GM12874 (cell line): ENCODE measurements at regions not wholly inside any gene's neighbourhood (a gene's known extent, or its start where the extent isn't known, plus 50 kb on each side); places are given as distances from the start of the nearest gene placed in this dataset.

Source experiments
- CTCF ChIP-seq: IDR thresholded peaks from 2 replicates; pipeline ENCODE4 v1.5.1; 2011; ENCODE audit warnings: low read depth, mild to moderate bottlenecking, control low read depth, low read length, moderate library complexity; ENCODE audit not compliant: insufficient read depth

DNA sequence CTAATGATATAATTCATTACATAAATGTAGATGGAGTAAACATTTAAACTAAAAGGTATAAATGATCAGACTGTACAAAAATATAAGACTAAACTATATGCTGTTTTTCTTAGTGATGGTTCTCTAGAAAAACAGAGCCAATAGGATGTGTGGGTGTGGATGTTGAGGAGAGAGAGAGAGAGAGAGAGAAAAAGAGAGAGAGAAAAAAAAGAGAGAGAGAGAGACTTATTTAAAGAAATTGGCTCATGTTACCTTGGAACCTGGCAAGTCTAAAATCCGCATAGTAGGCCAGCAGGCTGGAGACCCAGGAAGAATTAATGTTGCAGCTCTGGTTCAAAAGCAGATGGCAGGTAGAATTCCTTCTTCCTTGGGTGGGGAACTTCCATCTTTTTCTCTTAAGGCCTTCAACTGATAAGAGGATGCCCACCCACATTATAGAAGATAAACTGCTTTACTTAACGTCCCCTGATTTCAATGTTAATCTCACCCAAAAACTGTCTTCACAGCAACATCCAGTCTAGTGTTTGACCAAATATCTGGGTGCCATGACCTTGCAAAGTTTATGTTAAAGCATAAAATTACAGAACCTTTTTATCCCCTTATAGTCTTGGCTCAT lies 74.3 kb upstream of the KCNJ15 start:
- no peak for TF ChIP-seq CTCF

GRCh38 chr21:38183961-38184360 lies 72.8 kb upstream of the KCNJ15 start:
- no peak for TF ChIP-seq CTCF

DNA sequence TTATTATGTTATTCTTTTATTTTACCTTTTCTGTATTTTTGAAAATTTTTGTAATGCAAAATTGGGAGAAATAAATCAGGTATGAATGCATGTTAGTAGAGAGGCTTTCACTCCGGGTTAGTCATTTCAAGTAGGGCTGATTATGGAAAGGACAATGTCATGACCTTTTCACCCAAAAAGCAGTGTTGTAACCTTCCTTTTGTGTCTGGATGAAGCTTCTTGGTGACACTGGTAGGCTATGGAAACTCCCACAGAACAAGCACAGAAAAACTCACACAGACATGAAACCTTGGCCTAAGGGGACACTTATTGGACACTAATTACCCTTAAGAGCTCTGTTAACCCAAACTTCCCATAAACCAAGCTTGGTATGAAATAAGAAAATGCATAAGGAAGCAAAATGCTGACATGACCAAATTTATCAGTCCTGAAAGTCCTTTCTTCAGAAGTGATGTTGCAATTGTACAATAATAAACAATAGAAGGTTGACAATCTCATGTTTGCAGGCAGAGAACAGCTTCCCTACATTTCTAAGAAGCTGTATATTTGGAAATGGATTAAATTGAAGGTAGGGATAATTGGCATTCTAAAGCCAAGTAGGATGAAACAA lies 70.0 kb upstream of the KCNJ15 start:
- TF ChIP-seq CTCF, result no peak

DNA sequence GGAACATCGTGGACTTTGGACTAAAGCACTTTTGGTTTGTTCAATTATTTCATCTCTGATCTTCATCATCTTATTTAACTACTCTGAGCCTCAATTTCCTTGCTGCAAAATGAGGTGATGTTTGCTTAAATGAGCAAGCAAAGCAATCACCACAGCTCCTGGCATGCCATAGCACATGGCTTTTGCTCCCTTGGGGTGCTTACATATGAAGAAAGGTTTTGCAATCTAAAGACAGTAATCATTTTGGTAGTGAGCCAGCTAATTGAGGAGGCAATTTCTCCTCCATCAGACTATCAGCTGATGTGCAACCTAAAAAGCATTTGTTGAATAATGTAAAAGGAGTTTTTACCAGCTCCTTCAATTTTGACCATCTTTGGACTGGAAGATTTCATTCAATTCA lies 68.8 kb upstream of the KCNJ15 start:
- TF ChIP-seq CTCF, result no peak

DNA sequence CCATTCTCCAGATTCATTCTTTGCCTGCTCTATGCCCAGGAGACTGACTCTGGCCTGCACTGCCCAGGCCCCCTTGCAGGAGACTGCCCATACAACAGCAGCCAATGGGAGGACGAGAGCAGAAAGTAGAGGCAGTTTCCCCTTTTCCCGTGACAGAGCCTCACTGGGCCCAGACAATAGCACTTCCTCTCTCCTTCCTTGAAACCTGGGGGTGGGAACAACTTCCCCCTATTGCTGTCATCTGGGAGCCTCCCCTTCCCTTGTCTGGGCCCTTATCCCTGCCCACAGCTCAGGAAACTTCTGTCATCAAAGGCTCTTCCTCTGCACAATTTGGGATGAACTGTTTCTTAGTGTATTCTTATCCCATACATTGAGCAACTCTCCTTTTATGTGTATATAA lies 60.8 kb upstream of the KCNJ15 start:
- no peak for TF ChIP-seq CTCF

DNA sequence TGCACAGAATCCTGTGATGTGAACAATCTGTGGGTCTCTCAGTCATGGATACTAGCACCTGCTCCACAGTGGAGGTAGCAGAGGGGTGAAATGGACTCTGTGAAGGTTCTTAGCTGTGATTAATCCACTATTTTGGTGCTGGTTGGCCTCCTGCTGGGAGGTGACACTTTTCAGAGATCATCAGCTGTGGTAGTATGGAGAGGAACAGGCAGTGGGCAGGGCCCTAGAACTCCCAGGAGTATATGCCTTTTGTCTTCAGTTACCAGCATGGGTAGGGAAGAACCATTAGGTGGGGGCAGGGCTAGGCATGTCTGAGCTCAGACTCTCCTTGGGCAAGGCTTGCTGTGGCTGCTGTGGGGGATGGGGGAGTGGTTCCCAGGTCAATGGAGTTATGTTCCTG lies 54.0 kb upstream of the KCNJ15 start:
- TF ChIP-seq CTCF, result no peak

- TF ChIP-seq CTCF, result no peak
Measured at GRCh38 chr21:38203229-38203628, 53.6 kb upstream of the KCNJ15 start.
